Neural progenitor cell (in vitro differentiated cells): ENCODE measurements at regions not wholly inside any gene's neighbourhood (a gene's known extent, or its start where the extent isn't known, plus 50 kb on each side); places are given as distances from the start of the nearest gene placed in this dataset.

Experiments used
- EZH2 ChIP-seq: fragments of 200-600 bp; sonication (generic); IDR thresholded peaks from 2 replicates; pipeline ENCODE4 v1.6.1; 2017; ENCODE audit warnings: antibody characterized with exemption, mild to moderate bottlenecking, moderate library complexity
- TF ChIP-seq, protein P1 (sequence below): fragments of 200-600 bp; sonication (generic); IDR thresholded peaks from 2 replicates; pipeline ENCODE4 v1.5.1; 2017; ENCODE audit warnings: antibody characterized with exemption, mild to moderate bottlenecking

DNA sequence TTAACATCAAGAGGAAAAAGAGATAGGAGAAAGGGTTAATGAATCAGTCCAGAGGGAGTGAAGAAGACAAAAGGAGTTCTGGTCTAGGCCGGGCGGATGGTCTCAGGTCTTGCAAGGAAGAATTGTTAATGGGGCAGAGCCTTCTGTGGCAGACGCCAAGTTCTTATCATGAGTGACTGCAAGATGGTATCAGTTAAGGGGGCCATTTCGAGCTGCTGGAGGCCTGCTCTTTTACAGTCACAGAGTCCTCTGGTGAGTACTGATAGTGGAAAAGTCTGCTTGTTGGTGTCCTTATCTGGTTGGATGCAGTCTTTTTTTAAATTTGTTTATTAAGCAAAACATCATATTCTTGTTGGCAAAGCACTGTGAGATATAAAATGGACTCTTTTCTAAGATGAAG lies 590.9 kb upstream of the SGCG start:
- TF ChIP-seq, protein P1, sequence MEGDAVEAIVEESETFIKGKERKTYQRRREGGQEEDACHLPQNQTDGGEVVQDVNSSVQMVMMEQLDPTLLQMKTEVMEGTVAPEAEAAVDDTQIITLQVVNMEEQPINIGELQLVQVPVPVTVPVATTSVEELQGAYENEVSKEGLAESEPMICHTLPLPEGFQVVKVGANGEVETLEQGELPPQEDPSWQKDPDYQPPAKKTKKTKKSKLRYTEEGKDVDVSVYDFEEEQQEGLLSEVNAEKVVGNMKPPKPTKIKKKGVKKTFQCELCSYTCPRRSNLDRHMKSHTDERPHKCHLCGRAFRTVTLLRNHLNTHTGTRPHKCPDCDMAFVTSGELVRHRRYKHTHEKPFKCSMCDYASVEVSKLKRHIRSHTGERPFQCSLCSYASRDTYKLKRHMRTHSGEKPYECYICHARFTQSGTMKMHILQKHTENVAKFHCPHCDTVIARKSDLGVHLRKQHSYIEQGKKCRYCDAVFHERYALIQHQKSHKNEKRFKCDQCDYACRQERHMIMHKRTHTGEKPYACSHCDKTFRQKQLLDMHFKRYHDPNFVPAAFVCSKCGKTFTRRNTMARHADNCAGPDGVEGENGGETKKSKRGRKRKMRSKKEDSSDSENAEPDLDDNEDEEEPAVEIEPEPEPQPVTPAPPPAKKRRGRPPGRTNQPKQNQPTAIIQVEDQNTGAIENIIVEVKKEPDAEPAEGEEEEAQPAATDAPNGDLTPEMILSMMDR, result no peak
- TF ChIP-seq EZH2, result no peak
